ENCODE measurements at regions not wholly inside any gene's neighbourhood (a gene's known extent, or its start where the extent isn't known, plus 50 kb on each side); places are given as distances from the start of the nearest gene placed in this dataset.

DNA sequence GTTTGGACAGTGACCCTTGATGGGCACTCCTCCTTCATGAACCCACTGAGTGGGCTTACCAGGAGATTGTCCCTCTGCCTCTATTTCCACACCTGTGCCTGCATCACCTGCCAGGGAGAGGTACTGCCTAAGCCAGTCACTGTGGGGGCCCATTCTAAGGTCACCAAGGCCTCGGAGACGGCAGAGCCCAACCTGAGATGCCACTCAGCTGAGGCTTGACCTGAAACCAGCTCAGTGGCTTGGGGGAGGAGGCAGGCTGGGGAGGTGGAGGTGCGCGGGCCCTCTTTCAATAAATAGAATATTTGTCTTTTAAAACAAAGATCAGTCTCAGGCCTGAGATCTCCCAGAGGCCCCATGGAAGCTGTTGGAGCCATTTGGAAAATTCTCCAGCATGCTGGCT lies 84.5 kb downstream of the DHCR7 start:
- no peaks in the 10 kb centered on the region for H3K36me3 ChIP-seq (replicated peaks; ENCODE audit: low read depth, low read length)
- no peak overlapping the region for H3K27ac ChIP-seq (ENCODE audit: low read length)
- H3K27me3 ChIP-seq (ENCODE audit: low read depth, low read length), result peaks cover 2% of the 10 kb centered on the region; the same call in 1 of the 2 replicates
- TF ChIP-seq EZH2phosphoT487 (IDR thresholded peaks at IDR 0.05; ENCODE audit: low read depth), result no peak
- TF ChIP-seq, protein P1, sequence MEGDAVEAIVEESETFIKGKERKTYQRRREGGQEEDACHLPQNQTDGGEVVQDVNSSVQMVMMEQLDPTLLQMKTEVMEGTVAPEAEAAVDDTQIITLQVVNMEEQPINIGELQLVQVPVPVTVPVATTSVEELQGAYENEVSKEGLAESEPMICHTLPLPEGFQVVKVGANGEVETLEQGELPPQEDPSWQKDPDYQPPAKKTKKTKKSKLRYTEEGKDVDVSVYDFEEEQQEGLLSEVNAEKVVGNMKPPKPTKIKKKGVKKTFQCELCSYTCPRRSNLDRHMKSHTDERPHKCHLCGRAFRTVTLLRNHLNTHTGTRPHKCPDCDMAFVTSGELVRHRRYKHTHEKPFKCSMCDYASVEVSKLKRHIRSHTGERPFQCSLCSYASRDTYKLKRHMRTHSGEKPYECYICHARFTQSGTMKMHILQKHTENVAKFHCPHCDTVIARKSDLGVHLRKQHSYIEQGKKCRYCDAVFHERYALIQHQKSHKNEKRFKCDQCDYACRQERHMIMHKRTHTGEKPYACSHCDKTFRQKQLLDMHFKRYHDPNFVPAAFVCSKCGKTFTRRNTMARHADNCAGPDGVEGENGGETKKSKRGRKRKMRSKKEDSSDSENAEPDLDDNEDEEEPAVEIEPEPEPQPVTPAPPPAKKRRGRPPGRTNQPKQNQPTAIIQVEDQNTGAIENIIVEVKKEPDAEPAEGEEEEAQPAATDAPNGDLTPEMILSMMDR (IDR thresholded peaks at IDR 0.05; ENCODE audit: low read depth, low read length), result no peak
- H3K4me3 ChIP-seq (ENCODE audit: low read length), result no peak overlapping the region
- no peak overlapping the region for H2AFZ ChIP-seq (ENCODE audit: low read depth, low read length)
- no peaks in the 10 kb centered on the region for H4K20me1 ChIP-seq (ENCODE audit: insufficient read depth, low read length)
- H3K9ac ChIP-seq (ENCODE audit: low read length), result no peak overlapping the region
- H3K9me3 ChIP-seq (ENCODE audit: insufficient read depth, low read length), result no peaks in the 10 kb centered on the region
- no peaks in the 10 kb centered on the region for H3K79me2 ChIP-seq (ENCODE audit: low read length)
- H3K4me1 ChIP-seq (ENCODE audit: low read length), result no peaks in the 10 kb centered on the region
- H3K4me2 ChIP-seq (ENCODE audit: low read length), result no peak overlapping the region

DNA sequence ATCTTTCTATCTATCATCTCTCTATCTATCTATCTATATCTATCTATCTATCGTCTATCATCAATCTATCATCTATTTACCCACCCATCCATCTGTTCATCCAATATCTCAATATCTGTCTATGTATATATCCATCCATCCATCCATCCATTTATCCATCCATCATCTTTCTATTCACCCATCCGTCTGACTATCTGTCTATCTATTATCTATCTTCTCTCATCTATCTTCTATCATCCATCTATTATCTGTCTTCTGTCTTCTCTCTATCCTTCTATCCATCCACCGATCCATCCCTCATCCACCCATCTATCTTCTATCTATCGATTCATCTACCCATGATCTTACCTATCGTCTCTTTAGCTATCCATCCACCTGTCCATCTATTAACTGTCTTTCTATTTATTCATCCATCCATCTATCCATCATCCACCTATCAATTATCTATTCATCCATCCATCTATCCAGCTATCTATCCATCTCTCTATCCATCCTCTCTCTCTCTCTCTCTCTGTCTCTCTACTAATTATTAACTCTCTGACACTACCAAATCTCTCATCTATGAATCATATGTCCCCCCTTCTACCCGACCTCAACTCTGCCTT lies 89.1 kb downstream of the DHCR7 start:
- no peaks in the 10 kb centered on the region for H3K36me3 ChIP-seq (replicated peaks; ENCODE audit: low read depth, low read length)
- no peak overlapping the region for H3K4me2 ChIP-seq (ENCODE audit: low read length)
- no peaks in the 10 kb centered on the region for H3K4me1 ChIP-seq (ENCODE audit: low read length)
- TF ChIP-seq, protein P1 (IDR thresholded peaks at IDR 0.05; ENCODE audit: low read depth, low read length), result no peak
- no peak for TF ChIP-seq EZH2phosphoT487 (IDR thresholded peaks at IDR 0.05; ENCODE audit: low read depth)
- no peaks in the 10 kb centered on the region for H4K20me1 ChIP-seq (ENCODE audit: insufficient read depth, low read length)
- H3K9me3 ChIP-seq (ENCODE audit: insufficient read depth, low read length), result no peaks in the 10 kb centered on the region
- no peak overlapping the region for H3K27ac ChIP-seq (ENCODE audit: low read length)
- H2AFZ ChIP-seq (ENCODE audit: low read depth, low read length), result no peak overlapping the region
- peaks cover 16% of the 10 kb centered on the region; the same call in 1 of the 2 replicates for H3K27me3 ChIP-seq (ENCODE audit: low read depth, low read length)
- H3K79me2 ChIP-seq (ENCODE audit: low read length), result no peaks in the 10 kb centered on the region
- no peak overlapping the region for H3K9ac ChIP-seq (ENCODE audit: low read length)
- no peak overlapping the region for H3K4me3 ChIP-seq (ENCODE audit: low read length)

DNA sequence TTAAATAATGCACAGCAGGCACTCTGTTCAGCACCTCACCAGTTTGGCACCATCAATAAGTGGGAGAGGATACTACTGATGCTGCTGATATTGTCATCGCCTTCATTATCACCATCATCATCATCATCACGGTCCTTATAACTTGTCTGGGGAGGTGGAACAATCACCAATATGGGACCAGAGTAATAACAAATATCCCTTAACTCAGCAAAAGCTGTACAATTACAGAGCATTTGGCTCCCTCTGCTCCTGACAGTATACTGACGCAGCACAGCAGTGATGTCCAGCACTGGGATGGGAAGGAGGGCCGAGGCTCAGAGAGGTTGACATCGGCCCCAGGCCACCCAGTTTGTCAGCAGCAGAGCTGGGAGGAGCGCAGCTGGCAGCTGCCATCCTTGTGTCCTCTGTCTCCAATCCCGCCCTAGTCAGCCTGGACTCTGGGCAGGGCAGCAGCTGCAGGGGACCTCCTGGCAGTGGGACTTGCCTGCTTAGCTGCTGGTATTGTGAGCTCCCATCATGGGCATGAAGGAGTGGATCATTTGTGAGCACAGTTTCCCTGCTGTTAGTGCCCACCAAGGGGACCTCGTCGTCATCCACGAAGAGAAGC lies 90.0 kb downstream of the DHCR7 start:
- Histone ChIP-seq H3K9ac (ENCODE audit: low read length) (no peak overlapping the region), H3K36me3 (replicated peaks; ENCODE audit: low read depth, low read length) (no peaks in the 10 kb centered on the region), H3K4me3 (ENCODE audit: low read length) (no peak overlapping the region), H3K27ac (ENCODE audit: low read length) (no peak overlapping the region), H3K4me2 (ENCODE audit: low read length) (no peak overlapping the region), H4K20me1 (ENCODE audit: insufficient read depth, low read length) (no peaks in the 10 kb centered on the region), H2AFZ (ENCODE audit: low read depth, low read length) (no peak overlapping the region), H3K9me3 (ENCODE audit: insufficient read depth, low read length) (no peaks in the 10 kb centered on the region), H3K79me2 (ENCODE audit: low read length) (no peaks in the 10 kb centered on the region), H3K4me1 (ENCODE audit: low read length) (no peaks in the 10 kb centered on the region), H3K27me3 (ENCODE audit: low read depth, low read length) (peaks cover 16% of the 10 kb centered on the region; the same call in 1 of the 2 replicates)
- no peak for TF ChIP-seq EZH2phosphoT487 (IDR thresholded peaks at IDR 0.05; ENCODE audit: low read depth)
- TF ChIP-seq, protein P1 (IDR thresholded peaks at IDR 0.05; ENCODE audit: low read depth, low read length), result no peak

DNA sequence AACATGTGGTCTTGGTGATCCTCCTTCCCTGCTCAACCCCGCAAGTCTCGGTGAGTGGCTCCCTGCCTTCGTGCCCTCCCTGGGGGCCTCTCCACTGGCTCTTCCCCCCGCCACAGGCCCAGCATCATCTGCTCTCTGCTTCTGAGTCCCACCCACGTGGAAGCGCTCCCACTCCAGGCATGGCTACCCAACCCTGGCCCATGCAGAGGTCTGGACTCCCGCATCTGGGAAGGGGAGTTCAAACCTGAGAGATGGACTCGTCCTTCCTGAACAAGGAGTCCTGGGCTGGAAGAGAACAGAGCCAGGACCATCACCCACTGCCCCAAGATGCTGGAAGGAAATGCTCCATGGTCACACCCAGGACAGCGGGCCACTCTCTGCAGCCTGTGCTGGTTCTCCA lies 90.8 kb downstream of the DHCR7 start:
- Histone ChIP-seq H3K27me3 (ENCODE audit: low read depth, low read length) (peaks cover 16% of the 10 kb centered on the region; the same call in 1 of the 2 replicates), H3K27ac (ENCODE audit: low read length) (no peak overlapping the region), H3K9ac (ENCODE audit: low read length) (no peak overlapping the region)

More for the DNA sequence above, 90.8 kb downstream of the DHCR7 start:
- TF ChIP-seq EZH2phosphoT487 (IDR thresholded peaks at IDR 0.05; ENCODE audit: low read depth), result no peak
- TF ChIP-seq, protein P1 (IDR thresholded peaks at IDR 0.05; ENCODE audit: low read depth, low read length), result no peak
- Histone ChIP-seq H3K4me1 (ENCODE audit: low read length) (no peaks in the 10 kb centered on the region), H3K4me2 (ENCODE audit: low read length) (no peak overlapping the region), H3K36me3 (replicated peaks; ENCODE audit: low read depth, low read length) (no peaks in the 10 kb centered on the region), H3K79me2 (ENCODE audit: low read length) (no peaks in the 10 kb centered on the region), H2AFZ (ENCODE audit: low read depth, low read length) (no peak overlapping the region), H4K20me1 (ENCODE audit: insufficient read depth, low read length) (no peaks in the 10 kb centered on the region), H3K9me3 (ENCODE audit: insufficient read depth, low read length) (no peaks in the 10 kb centered on the region), H3K4me3 (ENCODE audit: low read length) (no peak overlapping the region)

Data from OCI-LY3 (cell line).